Lower leg skin (tissue), 3 donors: ENCODE measurements at regions not wholly inside any gene's neighbourhood (a gene's known extent, or its start where the extent isn't known, plus 50 kb on each side); places are given as distances from the start of the nearest gene placed in this dataset.

Source experiments
- CTCF ChIP-seq, 3 donors: fragments of 450-650 bp; IDR thresholded peaks; one replicate each; pipeline ENCODE4 v1.5.1; 2016; ENCODE audit warnings: antibody characterized with exemption in 3 of 3, mild to moderate bottlenecking in 3 of 3, moderate library complexity in 2 of 3
- POLR2A ChIP-seq, 2 donors: fragments of 450-650 bp; IDR thresholded peaks; one replicate each; pipeline ENCODE4 v1.6.1; 2016 to 2017; ENCODE audit warnings: antibody characterized with exemption in 2 of 2, mild to moderate bottlenecking in 1 of 2, moderate library complexity in 1 of 2

DNA sequence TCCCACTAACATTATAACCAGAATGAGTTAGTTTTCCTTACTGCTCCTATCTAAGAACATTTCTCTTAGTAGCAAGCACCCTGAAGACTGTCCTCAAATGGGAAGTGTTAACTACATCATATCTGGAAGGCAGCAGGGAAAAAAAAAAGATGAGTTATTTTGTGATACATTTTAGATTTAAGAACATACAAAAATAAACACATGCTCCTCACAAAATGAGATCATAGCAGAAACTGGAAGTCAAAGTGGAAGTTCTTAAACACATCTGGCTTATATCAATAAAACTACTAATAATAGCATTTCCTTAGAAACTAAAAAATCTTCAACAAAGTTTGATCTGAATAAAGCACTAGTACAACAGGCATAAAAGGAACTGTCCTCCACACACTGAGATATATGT, 70.4 kb downstream of the SLITRK6 start:
- no peak for TF ChIP-seq CTCF (IDR thresholded peaks at IDR 0.05)
- TF ChIP-seq POLR2A (IDR thresholded peaks at IDR 0.05), result no peak
